Eye (tissue), 1 donor: ENCODE measurements at regions not wholly inside any gene's neighbourhood (a gene's known extent, or its start where the extent isn't known, plus 50 kb on each side); places are given as distances from the start of the nearest gene placed in this dataset.

Experiments
- DNase-seq: peaks from one replicate; pipeline ENCODE4 v3.0.0-alpha.2; 2015

DNA sequence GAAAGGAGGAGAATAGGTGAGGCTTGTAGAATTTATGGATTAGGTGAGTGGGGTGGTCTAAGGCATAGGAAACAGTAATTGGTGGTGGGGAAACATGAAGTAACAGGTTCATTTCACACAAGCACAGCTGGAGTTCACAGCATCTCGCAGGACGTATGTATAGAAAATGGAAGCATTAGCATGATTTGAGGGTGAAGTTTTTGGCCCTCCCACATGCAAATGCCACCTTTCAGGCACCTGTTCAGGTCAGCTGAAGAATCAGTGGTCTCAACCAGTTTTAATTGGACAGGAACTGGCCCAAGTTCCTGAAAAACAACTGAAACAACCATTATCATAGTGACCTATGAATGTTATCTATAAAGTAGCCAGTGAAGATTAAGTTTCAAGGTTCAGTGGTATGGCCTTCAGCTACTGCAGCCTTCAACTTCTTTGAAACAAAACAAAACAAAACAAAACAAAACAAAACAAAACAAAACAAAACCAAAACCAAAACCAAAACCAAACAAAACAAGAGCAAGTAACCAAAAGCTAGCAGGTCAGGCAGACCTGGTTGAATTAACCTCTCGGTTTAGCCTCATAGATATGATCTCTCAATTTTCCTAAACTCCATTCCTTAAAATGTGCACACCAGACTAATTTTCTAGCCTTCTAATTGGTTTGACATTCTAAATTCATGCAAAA is 102.1 kb upstream of the SPHKAP start:
- DNase-seq: no peak

DNA sequence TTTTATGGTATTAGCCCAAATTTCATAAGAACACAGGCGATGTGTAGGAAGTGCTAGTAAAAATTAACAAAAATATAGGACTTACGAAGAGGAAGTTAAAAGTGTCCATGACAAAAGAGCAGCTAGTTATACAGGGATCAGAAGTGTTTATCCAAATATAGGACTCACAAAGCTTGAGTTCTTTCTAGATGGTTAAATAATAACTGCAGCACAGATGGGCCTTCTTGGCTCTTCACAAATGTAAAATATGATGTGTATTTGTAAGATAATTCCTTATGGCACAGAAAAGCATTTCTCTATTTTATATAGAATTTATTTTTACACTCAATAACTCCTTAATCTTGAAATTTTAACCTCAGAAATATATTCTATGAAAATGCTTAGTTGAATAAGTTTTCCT is 100.9 kb upstream of the SPHKAP start:
- DNase-seq: no peak

DNA sequence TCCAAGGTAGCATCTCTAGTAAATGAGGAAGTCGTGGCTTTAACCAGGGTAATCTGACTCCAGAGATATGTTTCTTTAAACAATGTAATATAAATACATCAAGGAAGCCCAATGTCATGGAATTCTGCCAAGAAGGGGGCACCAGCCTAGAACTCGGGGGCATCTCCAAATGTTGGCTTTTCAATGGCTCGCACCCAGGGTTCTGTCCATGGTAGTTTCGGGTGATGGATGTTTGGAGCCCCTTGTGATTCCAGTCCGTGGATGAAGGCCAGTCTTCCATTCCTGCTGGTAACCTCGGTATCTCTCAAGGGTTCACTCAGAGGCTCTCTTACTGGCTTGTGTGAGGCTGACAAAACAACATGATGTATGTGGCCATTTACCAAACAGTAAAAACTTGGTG is 91.7 kb upstream of the SPHKAP start:
- no peak for DNase-seq

DNA sequence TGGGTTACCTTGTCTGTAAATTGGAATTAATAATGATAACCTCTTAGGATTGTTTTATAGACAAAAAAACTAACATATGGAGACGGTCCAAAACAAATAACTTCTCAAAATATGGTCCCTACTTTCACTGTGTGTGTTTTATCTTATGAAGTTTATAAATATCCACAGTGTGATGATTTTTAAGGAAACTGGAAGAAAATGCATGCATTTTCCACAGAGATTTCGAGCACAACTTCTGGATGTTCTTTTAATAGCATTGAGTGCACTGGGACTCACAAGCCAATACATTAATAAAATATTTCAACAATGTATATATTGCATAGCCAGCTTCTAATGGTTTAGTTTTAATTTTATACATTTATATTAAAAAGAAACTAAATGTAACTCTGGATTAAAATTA is 87.9 kb upstream of the SPHKAP start:
- no peak for DNase-seq

DNA sequence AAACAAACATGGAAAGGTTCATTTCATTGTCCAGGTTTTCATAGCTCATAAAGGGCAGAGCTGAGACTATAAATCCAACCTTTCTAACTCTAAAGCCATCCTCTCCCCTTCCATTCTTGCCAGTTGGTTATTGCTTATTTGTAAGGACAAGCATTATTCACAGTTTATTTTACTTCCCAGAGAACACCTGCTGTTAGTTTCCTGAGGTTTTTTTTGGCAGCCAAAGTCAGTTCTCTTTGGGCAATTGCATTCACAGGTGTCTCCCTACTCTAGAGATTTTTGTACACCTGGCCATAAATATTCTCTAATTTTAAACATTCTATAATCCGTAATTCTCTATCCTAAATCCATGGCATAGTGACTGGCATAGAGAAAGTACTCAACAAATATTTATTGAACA is 87.3 kb upstream of the SPHKAP start:
- no peak for DNase-seq

DNA sequence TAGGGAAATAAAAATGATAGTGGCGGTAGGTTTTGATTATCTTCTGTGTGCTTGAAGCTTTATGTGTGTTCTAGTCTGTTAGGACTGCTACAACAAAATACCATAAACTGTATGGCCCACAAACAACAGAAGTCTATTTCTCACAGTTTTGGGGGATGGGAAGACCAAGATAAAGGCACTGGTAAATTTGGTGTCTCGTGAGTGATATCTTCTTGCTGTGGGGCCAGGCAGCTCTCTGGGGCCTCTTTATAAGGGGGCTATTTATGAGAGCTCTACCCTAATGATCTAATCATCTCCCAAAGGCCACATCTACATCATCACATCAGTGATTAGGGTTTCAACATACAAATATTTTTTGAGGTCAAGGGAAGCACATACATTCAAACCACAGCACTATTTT is 86.8 kb upstream of the SPHKAP start:
- no peak for DNase-seq

DNA sequence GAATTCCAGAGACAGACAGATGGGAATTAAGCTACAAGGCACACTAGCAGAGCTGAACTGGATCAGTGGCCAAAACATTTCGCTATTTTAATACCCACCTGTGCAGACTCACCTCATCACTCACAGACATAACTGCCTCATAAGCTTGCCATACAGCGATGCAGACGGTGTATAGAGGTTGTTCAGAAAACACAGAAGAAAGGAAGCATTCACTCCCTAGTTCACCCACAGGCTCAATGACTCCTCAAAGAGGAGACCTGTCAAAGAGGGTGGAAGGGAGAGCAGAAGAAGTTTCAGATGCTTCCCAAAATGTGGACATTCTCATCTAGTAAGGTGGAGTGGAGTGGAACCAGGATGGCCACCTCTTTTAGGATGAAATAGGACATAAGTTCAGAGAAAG is 81.7 kb upstream of the SPHKAP start:
- no peak for DNase-seq

DNA sequence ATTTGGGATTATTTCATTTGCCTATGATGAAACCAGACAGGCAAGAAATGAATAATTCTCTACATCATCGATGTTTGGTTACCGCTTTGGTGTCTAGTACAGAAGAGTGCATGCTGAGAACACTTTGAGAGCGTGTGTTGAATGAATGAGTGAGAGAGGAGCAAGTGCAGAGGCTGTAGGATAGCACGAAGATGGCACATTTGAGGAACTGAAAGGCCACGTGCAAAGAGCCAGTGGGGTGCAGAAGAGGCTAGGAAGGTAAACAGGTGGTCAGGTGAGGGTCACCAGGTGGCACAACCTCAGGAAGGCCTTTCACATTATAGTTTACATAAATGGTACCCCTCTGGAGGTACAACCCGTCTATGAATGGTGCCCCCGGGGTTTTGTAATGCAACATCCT is 80.1 kb upstream of the SPHKAP start:
- no peak for DNase-seq

DNA sequence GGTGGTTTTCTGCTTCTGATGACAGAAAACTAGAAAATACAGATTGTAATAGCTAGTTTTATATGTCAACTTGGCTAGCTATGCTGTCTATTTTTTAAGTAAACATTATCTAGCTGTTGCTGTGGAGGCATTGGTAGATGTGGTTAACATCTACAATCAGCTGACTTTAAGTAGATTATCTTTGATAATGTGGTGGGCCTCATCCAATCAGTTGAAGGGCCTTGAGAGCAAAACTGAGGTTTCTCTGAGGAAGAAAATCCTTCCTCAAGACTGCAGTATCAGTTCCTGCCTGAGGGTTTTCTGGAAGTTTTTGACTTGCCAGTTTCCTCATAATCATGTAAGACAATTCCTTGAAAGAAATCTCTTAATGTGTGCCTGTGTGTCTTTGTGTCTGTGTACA is 75.9 kb upstream of the SPHKAP start:
- no peak for DNase-seq

DNA sequence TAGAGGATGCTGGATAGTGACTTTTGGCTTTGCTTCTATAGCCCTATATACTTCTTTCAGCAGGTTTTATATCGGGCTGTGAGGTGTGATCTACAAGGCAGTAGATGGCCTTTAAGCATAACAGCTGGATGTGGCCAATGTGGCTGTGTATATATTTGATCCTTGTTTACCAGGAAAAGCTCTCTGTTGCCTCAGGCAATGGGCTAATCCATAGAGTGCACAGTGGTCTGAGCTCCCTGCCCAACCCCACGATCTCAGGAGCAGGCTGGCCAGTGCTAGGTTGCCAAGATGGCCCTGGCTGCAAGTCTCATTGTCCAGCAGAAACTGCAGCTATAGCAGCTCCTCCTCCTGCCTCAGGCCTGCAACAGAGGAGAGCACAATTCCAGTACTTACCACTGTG is 72.3 kb upstream of the SPHKAP start:
- no peak for DNase-seq

DNA sequence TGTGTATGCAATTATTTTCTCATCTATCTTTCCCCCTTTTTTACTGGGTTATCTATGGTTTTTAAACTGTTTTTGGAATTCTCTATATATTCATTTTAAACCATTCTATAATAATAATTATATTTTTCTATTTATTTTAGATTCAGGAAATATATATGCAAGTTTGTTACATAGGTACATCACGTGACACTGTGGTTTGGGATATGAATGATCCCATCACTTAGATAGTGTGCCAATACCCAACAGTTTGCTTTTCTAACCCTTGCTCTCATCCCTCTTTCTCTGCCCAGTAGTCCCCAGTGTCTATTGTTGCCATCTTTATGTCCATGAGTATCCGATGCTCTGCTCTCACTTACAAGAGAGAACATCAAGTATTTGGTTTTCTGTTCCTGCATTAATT is 65.8 kb upstream of the SPHKAP start:
- DNase-seq: no peak

DNA sequence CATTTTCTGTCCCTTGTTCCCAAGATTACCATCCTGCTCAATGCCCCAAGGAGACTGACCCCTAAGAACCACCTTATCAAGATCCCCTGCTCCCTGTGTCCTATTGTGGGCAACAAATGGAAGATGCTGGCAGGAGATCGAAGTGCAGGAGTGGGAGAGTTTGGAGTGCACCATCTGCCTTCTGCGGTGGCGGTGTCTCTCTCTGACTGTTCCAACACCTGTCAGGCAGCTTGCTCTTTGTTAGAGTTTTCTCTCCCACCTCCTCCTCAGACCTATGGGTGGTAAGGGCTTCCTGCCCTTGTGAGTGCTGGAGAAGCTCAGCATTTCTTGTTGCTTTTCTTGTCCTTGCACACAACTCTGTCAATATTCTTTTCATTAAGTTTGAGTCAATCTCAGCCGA is 64.1 kb upstream of the SPHKAP start:
- DNase-seq: no peak

DNA sequence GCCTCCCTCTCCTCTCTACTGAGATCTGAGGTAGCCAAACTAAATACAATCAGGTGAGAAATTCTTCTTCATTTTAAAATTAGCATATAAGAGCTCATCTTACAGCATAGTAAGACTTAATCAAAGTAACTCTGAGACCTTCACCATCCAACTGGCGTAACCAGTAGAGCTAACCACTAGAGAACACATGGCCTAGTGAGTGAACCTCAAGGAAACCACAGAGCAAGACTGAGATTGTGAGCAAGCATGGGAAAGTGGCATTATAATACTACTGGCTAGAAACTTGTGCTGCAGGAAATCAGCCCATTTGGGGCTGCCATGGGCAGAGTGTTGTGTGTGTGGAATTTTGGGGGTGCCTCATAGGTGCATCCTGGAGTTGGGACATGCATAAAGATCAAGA is 61.1 kb upstream of the SPHKAP start:
- DNase-seq: no peak

DNA sequence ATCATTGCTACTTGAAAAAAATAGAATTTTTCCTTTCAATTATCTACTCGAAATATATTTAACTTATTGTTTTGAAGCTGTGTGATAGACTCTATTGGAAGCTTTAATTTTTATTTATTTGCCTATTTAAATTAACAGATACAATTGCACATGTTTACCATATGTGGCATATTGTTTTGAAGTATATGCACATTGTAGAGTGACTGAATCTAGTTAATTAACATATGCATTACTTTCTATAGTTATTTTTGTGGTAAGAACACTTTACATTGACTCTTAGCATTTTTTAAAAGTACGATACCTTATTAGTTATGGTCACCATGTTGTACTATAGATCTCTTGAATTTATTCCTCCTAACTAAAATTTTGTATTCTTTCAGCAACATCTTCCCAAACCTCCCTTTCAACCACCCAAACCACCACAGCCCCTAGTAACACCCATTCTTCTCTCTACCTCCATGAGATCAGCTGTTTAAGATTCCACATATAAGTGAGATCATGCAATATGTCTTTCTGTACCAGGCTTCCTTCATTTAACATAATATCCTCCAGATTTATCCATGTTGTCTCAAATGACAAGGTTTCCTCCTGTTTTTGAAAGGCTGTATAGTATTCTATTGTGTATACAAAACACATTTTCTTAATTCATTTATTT is 58.5 kb upstream of the SPHKAP start:
- DNase-seq: no peak

DNA sequence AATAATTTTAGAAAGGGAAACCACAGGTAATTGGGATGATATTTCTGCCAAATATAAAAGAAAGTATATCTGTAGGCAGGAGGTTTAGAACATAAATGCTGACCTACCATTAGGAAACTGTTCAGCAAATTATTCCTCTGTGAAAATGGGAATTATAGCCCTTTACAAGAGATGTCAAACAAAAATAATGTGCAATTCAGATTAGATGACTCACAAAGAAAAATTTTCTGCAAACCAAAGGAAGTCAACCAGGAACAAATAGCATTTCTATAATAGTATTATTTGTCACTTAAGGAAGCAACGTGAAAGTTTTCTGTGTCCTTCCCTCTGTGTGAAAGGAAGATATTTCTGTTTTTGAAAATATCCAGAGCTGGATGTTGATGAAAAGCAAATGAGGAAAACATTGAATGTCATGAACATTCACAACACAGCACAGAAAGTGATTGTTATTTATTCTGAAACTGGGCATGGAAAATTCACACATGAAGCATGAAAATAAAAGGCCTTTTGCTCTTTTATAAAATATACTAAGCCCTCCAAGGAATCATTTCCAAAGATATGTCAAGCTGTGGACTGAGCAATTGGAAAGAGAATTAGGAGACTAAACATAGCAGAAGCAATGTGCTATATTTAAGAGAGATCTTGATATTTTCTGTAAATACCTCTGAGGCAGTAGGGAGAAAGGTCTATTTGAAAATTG is 57.9 kb upstream of the SPHKAP start:
- DNase-seq: no peak
